ENCODE measurements at regions not wholly inside any gene's neighbourhood (a gene's known extent, or its start where the extent isn't known, plus 50 kb on each side); places are given as distances from the start of the nearest gene placed in this dataset.

- no peaks in the 10 kb centered on the region for H3K36me3 ChIP-seq (ENCODE audit: control insufficient read depth in 2 of 2, extremely low read depth in 1 of 2, insufficient read depth in 2 of 2, low read length in 2 of 2)
- H4K20me1 ChIP-seq (ENCODE audit: control insufficient read depth, extremely low read depth, insufficient read depth, low read length): no peaks in the 10 kb centered on the region
- H3K4me1 ChIP-seq (ENCODE audit: control insufficient read depth, extremely low read depth, insufficient read depth, low read length): no peaks in the 10 kb centered on the region
- H3K27me3 ChIP-seq (ENCODE audit: control insufficient read depth, extremely low read depth, insufficient read depth, low read length): no peaks in the 10 kb centered on the region
- no peaks in the 10 kb centered on the region for H3K9me1 ChIP-seq (ENCODE audit: control insufficient read depth, extremely low read depth, insufficient read depth, low read length)
- H3K4me3 ChIP-seq (ENCODE audit: control insufficient read depth in 2 of 3, extremely low read depth in 1 of 3, insufficient read depth in 2 of 3, low read depth in 1 of 3, low read length in 3 of 3): no peak overlapping the region
- DNase-seq (ENCODE audit: low read depth, low spot score) (no peak), FAIRE-seq (no peak)
- H3K9me3 ChIP-seq (ENCODE audit: control insufficient read depth, low read depth, low read length): peaks cover 2% of the 10 kb centered on the region
- H3K79me2 ChIP-seq (ENCODE audit: control insufficient read depth, insufficient read depth, low read length): no peaks in the 10 kb centered on the region
- H3K9ac ChIP-seq (ENCODE audit: control insufficient read depth, extremely low read depth, insufficient read depth, low read length): no peak overlapping the region
- dilution Hi-C loops (cut with MboI; ENCODE audit: extremely low pct_ligation_motif_present, low sequenced_read_pairs): no loop called here
- no peak for TF ChIP-seq CTCF (optimal IDR thresholded peaks at IDR 0.05 in 1 of 3, IDR thresholded peaks at IDR 0.05 in 1 of 3, conservative IDR thresholded peaks at IDR 0.05 in 1 of 3; ENCODE audit: extremely low read depth in 1 of 3, insufficient read depth in 2 of 3, low read length in 3 of 3)
- TF ChIP-seq EZH2 (IDR thresholded peaks at IDR 0.05; ENCODE audit: low read length): no peak
- H3K27ac ChIP-seq (ENCODE audit: control insufficient read depth, insufficient read depth, low read length): no peak overlapping the region
- no peak overlapping the region for H3K4me2 ChIP-seq (ENCODE audit: control insufficient read depth, extremely low read depth, insufficient read depth, low read depth, low read length)
- no peak overlapping the region for H2AFZ ChIP-seq (ENCODE audit: control insufficient read depth, low read length)
Measured at GRCh38 chr16:73216932-73217331, 169.0 kb upstream of the ZFHX3 start.

GRCh38 chr16:73215678-73216377, 167.9 kb upstream of the ZFHX3 start:
- Histone ChIP-seq H3K9ac (ENCODE audit: control insufficient read depth, extremely low read depth, insufficient read depth, low read length) (no peak overlapping the region), H3K27ac (ENCODE audit: control insufficient read depth, insufficient read depth, low read length) (no peak overlapping the region), H3K9me1 (ENCODE audit: control insufficient read depth, extremely low read depth, insufficient read depth, low read length) (no peaks in the 10 kb centered on the region), H3K4me2 (ENCODE audit: control insufficient read depth, extremely low read depth, insufficient read depth, low read depth, low read length) (no peak overlapping the region), H3K4me1 (ENCODE audit: control insufficient read depth, extremely low read depth, insufficient read depth, low read length) (no peaks in the 10 kb centered on the region), H3K9me3 (ENCODE audit: control insufficient read depth, low read depth, low read length) (peaks cover 2% of the 10 kb centered on the region), H3K79me2 (ENCODE audit: control insufficient read depth, insufficient read depth, low read length) (no peaks in the 10 kb centered on the region), H3K27me3 (ENCODE audit: control insufficient read depth, extremely low read depth, insufficient read depth, low read length) (no peaks in the 10 kb centered on the region), H2AFZ (ENCODE audit: control insufficient read depth, low read length) (no peak overlapping the region), H4K20me1 (ENCODE audit: control insufficient read depth, extremely low read depth, insufficient read depth, low read length) (no peaks in the 10 kb centered on the region), H3K36me3 (ENCODE audit: control insufficient read depth in 2 of 2, extremely low read depth in 1 of 2, insufficient read depth in 2 of 2, low read length in 2 of 2) (no peaks in the 10 kb centered on the region), H3K4me3 (ENCODE audit: control insufficient read depth in 2 of 3, extremely low read depth in 1 of 3, insufficient read depth in 2 of 3, low read depth in 1 of 3, low read length in 3 of 3) (no peak overlapping the region)
- TF ChIP-seq CTCF (optimal IDR thresholded peaks at IDR 0.05 in 1 of 3, IDR thresholded peaks at IDR 0.05 in 1 of 3, conservative IDR thresholded peaks at IDR 0.05 in 1 of 3; ENCODE audit: extremely low read depth in 1 of 3, insufficient read depth in 2 of 3, low read length in 3 of 3): no peak
- no peak for TF ChIP-seq EZH2 (IDR thresholded peaks at IDR 0.05; ENCODE audit: low read length)
- dilution Hi-C loops (cut with MboI; ENCODE audit: extremely low pct_ligation_motif_present, low sequenced_read_pairs): no loop called here
- DNase-seq (ENCODE audit: low read depth, low spot score) (no peak), FAIRE-seq (no peak)

Measured in keratinocyte (primary cell).